PC-3 (cell line): ENCODE measurements at regions not wholly inside any gene's neighbourhood (a gene's known extent, or its start where the extent isn't known, plus 50 kb on each side); places are given as distances from the start of the nearest gene placed in this dataset.

Source experiments
- EZH2phosphoT487 ChIP-seq: fragments of 300-600 bp; sonication (generic); IDR thresholded peaks from 2 replicates; pipeline ENCODE4 v1.6.1; 2018; ENCODE audit warnings: mild to moderate bottlenecking, antibody characterized with exemption, low read length, borderline replicate concordance
- TF ChIP-seq, protein P1 (sequence below): fragments of 300-600 bp; sonication (generic); conservative IDR thresholded peaks from 2 replicates; pipeline ENCODE4 v1.5.1; 2017; ENCODE audit warnings: antibody characterized with exemption, low read depth, mild to moderate bottlenecking, low read length

DNA sequence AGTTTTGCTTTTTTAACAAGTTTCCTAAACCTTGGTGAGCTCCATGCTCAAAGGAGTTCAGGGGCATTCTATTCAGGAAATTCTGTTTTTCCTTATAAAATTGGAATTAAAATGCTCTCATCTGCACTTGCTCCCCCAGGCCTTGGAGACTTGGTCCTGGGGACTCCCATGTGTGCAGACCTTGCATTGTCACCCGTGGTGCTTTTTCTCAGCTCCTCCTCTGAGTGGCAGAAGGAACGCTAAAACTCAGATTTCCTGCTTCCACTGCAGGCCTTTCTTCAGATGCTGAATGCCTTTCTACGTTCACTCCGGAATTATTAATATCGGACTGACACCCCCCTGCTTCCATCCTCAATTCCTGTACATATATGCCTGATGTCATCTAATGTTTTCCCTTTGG is 248.7 kb upstream of the RREB1 start:
- TF ChIP-seq, protein P1, sequence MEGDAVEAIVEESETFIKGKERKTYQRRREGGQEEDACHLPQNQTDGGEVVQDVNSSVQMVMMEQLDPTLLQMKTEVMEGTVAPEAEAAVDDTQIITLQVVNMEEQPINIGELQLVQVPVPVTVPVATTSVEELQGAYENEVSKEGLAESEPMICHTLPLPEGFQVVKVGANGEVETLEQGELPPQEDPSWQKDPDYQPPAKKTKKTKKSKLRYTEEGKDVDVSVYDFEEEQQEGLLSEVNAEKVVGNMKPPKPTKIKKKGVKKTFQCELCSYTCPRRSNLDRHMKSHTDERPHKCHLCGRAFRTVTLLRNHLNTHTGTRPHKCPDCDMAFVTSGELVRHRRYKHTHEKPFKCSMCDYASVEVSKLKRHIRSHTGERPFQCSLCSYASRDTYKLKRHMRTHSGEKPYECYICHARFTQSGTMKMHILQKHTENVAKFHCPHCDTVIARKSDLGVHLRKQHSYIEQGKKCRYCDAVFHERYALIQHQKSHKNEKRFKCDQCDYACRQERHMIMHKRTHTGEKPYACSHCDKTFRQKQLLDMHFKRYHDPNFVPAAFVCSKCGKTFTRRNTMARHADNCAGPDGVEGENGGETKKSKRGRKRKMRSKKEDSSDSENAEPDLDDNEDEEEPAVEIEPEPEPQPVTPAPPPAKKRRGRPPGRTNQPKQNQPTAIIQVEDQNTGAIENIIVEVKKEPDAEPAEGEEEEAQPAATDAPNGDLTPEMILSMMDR: no peak
- no peak for TF ChIP-seq EZH2phosphoT487
